H9 (cell line): ENCODE measurements at regions not wholly inside any gene's neighbourhood (a gene's known extent, or its start where the extent isn't known, plus 50 kb on each side); places are given as distances from the start of the nearest gene placed in this dataset.

ENCODE experiments used
- DNase-seq: peaks from one replicate; pipeline ENCODE4 v3.0.0-alpha.2; 2017
- H2AFZ ChIP-seq: one replicate; pipeline ENCODE4 v1.6.1; 2013; ENCODE audit warnings: mild to moderate bottlenecking, low read length, control low read depth, moderate library complexity
- H2AK5ac ChIP-seq: 2 replicates; pipeline ENCODE4 v1.6.1; 2013; ENCODE audit warnings: low read length, control low read depth, mixed read lengths; ENCODE audit not compliant: insufficient read length
- H2BK120ac ChIP-seq: one replicate; pipeline ENCODE4 v1.6.1; 2013; ENCODE audit warnings: low read depth, mild to moderate bottlenecking, low read length, control low read depth, inconsistent platforms; ENCODE audit not compliant: poor library complexity, severe bottlenecking
- H2BK12ac ChIP-seq: 2 replicates; pipeline ENCODE4 v1.6.1; 2013; ENCODE audit warnings: low read length, control low read depth, mixed read lengths, low read depth; ENCODE audit not compliant: insufficient read length
- H2BK15ac ChIP-seq: 2 replicates; pipeline ENCODE4 v1.6.1; 2013; ENCODE audit warnings: low read depth, low read length, control low read depth
- H2BK20ac ChIP-seq: one replicate; pipeline ENCODE4 v1.6.1; 2013; ENCODE audit warnings: low read depth, mild to moderate bottlenecking, low read length, control low read depth, inconsistent platforms; ENCODE audit not compliant: poor library complexity, severe bottlenecking
- H2BK5ac ChIP-seq: 2 replicates; pipeline ENCODE4 v1.6.1; 2013; ENCODE audit warnings: low read length, control low read depth, mixed read lengths; ENCODE audit not compliant: insufficient read length
- H3K14ac ChIP-seq: 2 replicates; pipeline ENCODE4 v1.6.1; 2013; ENCODE audit warnings: low read length, control low read depth; ENCODE audit not compliant: insufficient read depth
- H3K18ac ChIP-seq: 2 replicates; pipeline ENCODE4 v1.6.1; 2013; ENCODE audit warnings: low read depth, mild to moderate bottlenecking, mixed read lengths, low read length, control low read depth; ENCODE audit not compliant: insufficient read length
- H3K23ac ChIP-seq: 2 replicates; pipeline ENCODE4 v1.6.1; 2013; ENCODE audit warnings: low read length, control low read depth, mixed read lengths, low read depth; ENCODE audit not compliant: insufficient read length
- H3K23me2 ChIP-seq: 2 replicates; pipeline ENCODE4 v1.6.1; 2013; ENCODE audit warnings: low read depth, mild to moderate bottlenecking, mixed read lengths, low read length, control low read depth; ENCODE audit not compliant: insufficient read length, poor library complexity, severe bottlenecking
- H3K27ac ChIP-seq: 2 replicates; pipeline ENCODE4 v1.5.1; 2013; ENCODE audit warnings: low read length, control low read depth, mixed read lengths, low read depth; ENCODE audit not compliant: insufficient read length
- H3K27me3 ChIP-seq: 2 replicates; pipeline ENCODE4 v1.6.1; 2013; ENCODE audit warnings: low read length, control low read depth, inconsistent platforms; ENCODE audit not compliant: insufficient read depth
- H3K4ac ChIP-seq: 2 replicates; pipeline ENCODE4 v1.6.1; 2013; ENCODE audit warnings: low read depth, mild to moderate bottlenecking, control low read depth, inconsistent platforms, low read length, moderate library complexity
- H3K4me1 ChIP-seq: 2 replicates; pipeline ENCODE4 v1.6.1; 2013; ENCODE audit warnings: low read length, control low read depth, inconsistent platforms; ENCODE audit not compliant: insufficient read depth
- H3K4me2 ChIP-seq: 2 replicates; pipeline ENCODE4 v1.6.1; 2013; ENCODE audit warnings: low read length, control low read depth, mixed read lengths; ENCODE audit not compliant: insufficient read length, insufficient read depth
- H3K56ac ChIP-seq: 2 replicates; pipeline ENCODE4 v1.6.1; 2013; ENCODE audit warnings: low read depth, mild to moderate bottlenecking, mixed read lengths, low read length, control low read depth; ENCODE audit not compliant: insufficient read length
- H3K79me1 ChIP-seq: 2 replicates; pipeline ENCODE4 v1.6.1; 2013; ENCODE audit warnings: low read depth, mild to moderate bottlenecking, moderate library complexity, low read length, control low read depth, inconsistent platforms; ENCODE audit not compliant: insufficient read depth, poor library complexity, severe bottlenecking
- H3K79me2 ChIP-seq: 2 replicates; pipeline ENCODE4 v1.6.1; 2013; ENCODE audit warnings: low read length, control low read depth, inconsistent platforms; ENCODE audit not compliant: insufficient read depth
- H3K9ac ChIP-seq: 2 replicates; pipeline ENCODE4 v1.6.1; 2013; ENCODE audit warnings: low read length, control low read depth, mixed read lengths; ENCODE audit not compliant: insufficient read length; ENCODE audit errors: extremely low read depth
- H3K9me3 ChIP-seq: one replicate; pipeline ENCODE4 v1.6.1; 2013; ENCODE audit warnings: low read depth, low read length, inconsistent platforms; ENCODE audit not compliant: control insufficient read depth
- H3T11ph ChIP-seq: one replicate; pipeline ENCODE4 v1.6.1; 2013; ENCODE audit warnings: mild to moderate bottlenecking, low read length, control low read depth, inconsistent platforms
- H4K20me1 ChIP-seq: one replicate; pipeline ENCODE4 v1.6.1; 2013; ENCODE audit not compliant: control insufficient read depth, insufficient read length, insufficient read depth
- H4K5ac ChIP-seq: 2 replicates; pipeline ENCODE4 v1.6.1; 2013; ENCODE audit warnings: low read depth, mild to moderate bottlenecking, mixed read lengths, low read length, control low read depth; ENCODE audit not compliant: insufficient read length
- H4K8ac ChIP-seq: replicated peaks from 2 replicates; pipeline ENCODE4 v1.6.1; 2013; ENCODE audit warnings: low read length, control low read depth, mixed read lengths, low read depth; ENCODE audit not compliant: insufficient read length
- H4K91ac ChIP-seq: 2 replicates; pipeline ENCODE4 v1.6.1; 2013; ENCODE audit warnings: low read depth, mild to moderate bottlenecking, moderate library complexity, mixed read lengths, low read length, control low read depth; ENCODE audit not compliant: insufficient read length
- H3K27ac Mint-ChIP-seq, 3 experiments: 2 replicates in 2 of 3; 3 replicates in 1 of 3; pipeline ENCODE4 v1.8.0; 2020 to 2021; ENCODE audit warnings: mixed read lengths in 3 of 3, mild to moderate bottlenecking in 1 of 3, moderate library complexity in 1 of 3
- H3K27me3 Mint-ChIP-seq: 2 replicates; pipeline ENCODE4 v1.8.0; 2021; ENCODE audit warnings: low read depth, mild to moderate bottlenecking, moderate library complexity, mixed read lengths
- H3K36me3 Mint-ChIP-seq, 3 experiments: 2 replicates in 2 of 3; 3 replicates in 1 of 3; pipeline ENCODE4 v1.8.0; 2020 to 2021; ENCODE audit warnings: low read depth in 3 of 3, mixed read lengths in 3 of 3; ENCODE audit not compliant: insufficient read depth in 1 of 3
- H3K4me1 Mint-ChIP-seq, 2 experiments: 2 replicates each; pipeline ENCODE4 v1.8.0; 2020; ENCODE audit warnings: mixed read lengths in 2 of 2
- H3K4me3 Mint-ChIP-seq, 2 experiments: 2 replicates in 1 of 2; 3 replicates in 1 of 2; pipeline ENCODE4 v1.8.0; 2020 to 2021; ENCODE audit warnings: mild to moderate bottlenecking in 2 of 2, mixed read lengths in 2 of 2, moderate library complexity in 1 of 2
- H3K9me3 Mint-ChIP-seq, 2 experiments: 2 replicates in 1 of 2; 3 replicates in 1 of 2; pipeline ENCODE4 v1.8.0; 2020; ENCODE audit warnings: mild to moderate bottlenecking in 2 of 2, mixed read lengths in 2 of 2, moderate library complexity in 1 of 2
- CTCF ChIP-seq: fragments of 200-600 bp; sonication (generic); conservative IDR thresholded peaks from 3 replicates; pipeline ENCODE4 v1.8.0; 2021; ENCODE audit warnings: antibody characterized with exemption, mild to moderate bottlenecking
- WGBS: extraction: QIAGEN DNeasy Blood & Tissue Kit; methylation state at CpG from one replicate; pipeline ENCODE4 v1.1.7; 2013; ENCODE audit warnings: missing lambda C conversion rate, low lambda C conversion rate, mixed read lengths; ENCODE audit not compliant: insufficient read length; ENCODE audit errors: extremely low coverage; 5-methylcytosine and 5-hydroxymethylcytosine counted together

GRCh38 chr6:94045099-94045829 lies 625.9 kb upstream of the EPHA7 start:
- Mint-ChIP-seq H3K4me3 (peak overlapping the region; percentile 12 to 64; a peak in 2 of 5 replicates), H3K4me1 (peaks cover 45 to 47% of the 10 kb centered on the region in 2 experiments), H3K9me3 (no peaks in the 10 kb centered on the region), H3K27me3 (no peaks in the 10 kb centered on the region), H3K36me3 (no peaks in the 10 kb centered on the region), H3K27ac (peak overlapping the region in 2 of 3 experiments; percentile 88 to 90; a peak in 4 of 7 replicates)
- Histone ChIP-seq H2AK5ac (no peak overlapping the region), H4K91ac (no peak overlapping the region), H3K27ac (no peak overlapping the region), H3K4ac (no peak overlapping the region), H3K9ac (no peak overlapping the region), H3K56ac (no peak overlapping the region), H3K18ac (no peak overlapping the region), H2BK5ac (no peak overlapping the region), H3K79me2 (no peaks in the 10 kb centered on the region), H3K27me3 (no peaks in the 10 kb centered on the region), H3K4me2 (peak overlapping the region; percentile 3), H2AFZ (no peak overlapping the region), H2BK120ac (no peak overlapping the region), H2BK12ac (no peak overlapping the region), H3K23ac (no peak overlapping the region), H3T11ph (no peak overlapping the region), H4K20me1 (no peaks in the 10 kb centered on the region), H3K4me1 (peaks cover 16% of the 10 kb centered on the region; the same call in 1 of the 2 replicates), H2BK15ac (no peak overlapping the region), H2BK20ac (no peak overlapping the region), H3K23me2 (no peaks in the 10 kb centered on the region), H4K5ac (no peak overlapping the region), H3K9me3 (no peaks in the 10 kb centered on the region), H3K14ac (no peak overlapping the region), H3K79me1 (no peaks in the 10 kb centered on the region), H4K8ac (no peak overlapping the region)
- no peak for TF ChIP-seq CTCF
- DNase-seq = no peak
- WGBS = no CpG with 5 or more reads among the region's 12 CpGs
